Loucy (cell line): ENCODE measurements at regions not wholly inside any gene's neighbourhood (a gene's known extent, or its start where the extent isn't known, plus 50 kb on each side); places are given as distances from the start of the nearest gene placed in this dataset.

Experiments used
- H2AFZ ChIP-seq: fragments of 200-600 bp; sonication (generic); 2 replicates; pipeline ENCODE4 v1.6.0; 2016; ENCODE audit warnings: antibody characterized with exemption, mild to moderate bottlenecking, low read length, moderate library complexity
- H3F3A ChIP-seq: fragments of 200-600 bp; 2 replicates; pipeline ENCODE4 v1.6.0; 2016; ENCODE audit warnings: antibody characterized with exemption, low read depth, mild to moderate bottlenecking
- H3K27me3 ChIP-seq: fragments of 200-600 bp; sonication (generic); 2 replicates; pipeline ENCODE4 v1.6.1; 2014; ENCODE audit warnings: low read length, mild to moderate bottlenecking; ENCODE audit not compliant: insufficient read depth, poor library complexity, severe bottlenecking
- H3K36me3 ChIP-seq: fragments of 200-600 bp; sonication (generic); 2 replicates; pipeline ENCODE4 v1.6.1; 2016; ENCODE audit warnings: low read length; ENCODE audit not compliant: insufficient read depth
- H3K4me1 ChIP-seq: fragments of 200-600 bp; sonication (generic); 2 replicates; pipeline ENCODE4 v1.5.1; 2014; ENCODE audit warnings: low read length, mild to moderate bottlenecking; ENCODE audit not compliant: insufficient read depth, poor library complexity, severe bottlenecking
- H3K4me2 ChIP-seq: fragments of 200-600 bp; sonication (generic); 2 replicates; pipeline ENCODE4 v1.6.0; 2014; ENCODE audit warnings: antibody characterized with exemption, low read length, low read depth, mild to moderate bottlenecking; ENCODE audit not compliant: poor library complexity, severe bottlenecking
- H3K4me3 ChIP-seq: fragments of 200-600 bp; sonication (generic); 2 replicates; pipeline ENCODE4 v1.5.1; 2014; ENCODE audit warnings: low read length, mild to moderate bottlenecking, mixed read lengths; ENCODE audit not compliant: poor library complexity, severe bottlenecking
- H3K79me2 ChIP-seq: fragments of 200-600 bp; sonication (generic); 2 replicates; pipeline ENCODE4 v1.6.1; 2014; ENCODE audit warnings: low read length; ENCODE audit not compliant: insufficient read depth
- H3K9ac ChIP-seq: fragments of 200-600 bp; sonication (generic); 2 replicates; pipeline ENCODE4 v1.6.0; 2014; ENCODE audit warnings: mild to moderate bottlenecking, low read depth, low read length, moderate library complexity; ENCODE audit not compliant: poor library complexity, severe bottlenecking
- H3K9me2 ChIP-seq: fragments of 200-600 bp; sonication (generic); replicated peaks from 2 replicates; pipeline ENCODE4 v1.6.1; 2016; ENCODE audit warnings: low read depth, low read length, mixed read lengths
- H3K9me3 ChIP-seq: fragments of 200-600 bp; sonication (generic); 2 replicates; pipeline ENCODE4 v1.6.1; 2014; ENCODE audit warnings: mild to moderate bottlenecking, antibody characterized with exemption, low read length, low read depth; ENCODE audit not compliant: insufficient read depth
- H4K20me1 ChIP-seq: fragments of 200-600 bp; sonication (generic); 2 replicates; pipeline ENCODE4 v1.6.0; 2014; ENCODE audit warnings: antibody characterized with exemption, low read length, mild to moderate bottlenecking; ENCODE audit not compliant: insufficient read depth, poor library complexity, severe bottlenecking
- CTCF ChIP-seq: fragments of 200-600 bp; sonication (generic); conservative IDR thresholded peaks from 2 replicates; pipeline ENCODE4 v1.5.1; 2014; ENCODE audit warnings: mild to moderate bottlenecking, antibody characterized with exemption, low read length
- EZH2phosphoT487 ChIP-seq: fragments of 200-600 bp; IDR thresholded peaks from 2 replicates; pipeline ENCODE4 v1.6.1; 2018; ENCODE audit warnings: antibody characterized with exemption, mild to moderate bottlenecking, moderate library complexity, borderline replicate concordance

GRCh38 chr4:108391701-108392455, 223.1 kb upstream of the LEF1 start:
- Histone ChIP-seq H4K20me1 (no peaks in the 10 kb centered on the region), H3K36me3 (no peaks in the 10 kb centered on the region), H3F3A (no peaks in the 10 kb centered on the region), H3K4me2 (no peak overlapping the region), H3K4me3 (no peak overlapping the region), H3K9me3 (no peaks in the 10 kb centered on the region), H3K9me2 (no peaks in the 10 kb centered on the region), H2AFZ (0 out of 2 replicates have a peak overlapping the region, but pooled peaks have one; percentile 0), H3K27me3 (no peaks in the 10 kb centered on the region), H3K79me2 (no peaks in the 10 kb centered on the region), H3K9ac (no peak overlapping the region), H3K4me1 (peaks cover 57% of the 10 kb centered on the region)
- TF ChIP-seq CTCF = no peak

- Histone ChIP-seq H3K9me2 (no peaks in the 10 kb centered on the region), H3K9ac (peak overlapping the region; percentile 21), H4K20me1 (no peaks in the 10 kb centered on the region), H3F3A (no peaks in the 10 kb centered on the region; the same call in 1 of the 2 replicates), H3K27me3 (no peaks in the 10 kb centered on the region), H3K9me3 (0 out of 2 replicates have a peak, but pooled peaks cover 4% of the 10 kb centered on the region), H3K4me2 (no peak overlapping the region), H2AFZ (no peak overlapping the region; the same call in 1 of the 2 replicates), H3K4me3 (no peak overlapping the region), H3K4me1 (peaks cover 56% of the 10 kb centered on the region), H3K36me3 (no peaks in the 10 kb centered on the region), H3K79me2 (no peaks in the 10 kb centered on the region)
- TF ChIP-seq EZH2phosphoT487 (no peak), CTCF (no peak)
These were observed 216.3 kb upstream of the LEF1 start for GRCh38 chr4:108385076-108385475.

- Histone ChIP-seq H3K27me3 (no peaks in the 10 kb centered on the region), H3K9me3 (0 out of 2 replicates have a peak, but pooled peaks cover 5% of the 10 kb centered on the region), H3K9ac (peak overlapping the region; percentile 21), H3K79me2 (no peaks in the 10 kb centered on the region), H3K36me3 (no peaks in the 10 kb centered on the region), H4K20me1 (no peaks in the 10 kb centered on the region), H3K4me3 (no peak overlapping the region), H2AFZ (peak overlapping the region; percentile 71; the same call in 1 of the 2 replicates), H3K4me2 (no peak overlapping the region), H3K4me1 (peaks cover 58% of the 10 kb centered on the region), H3F3A (no peaks in the 10 kb centered on the region; the same call in 1 of the 2 replicates), H3K9me2 (no peaks in the 10 kb centered on the region)
- no peak for TF ChIP-seq EZH2phosphoT487
- no peak for TF ChIP-seq CTCF
These were observed 215.8 kb upstream of the LEF1 start for GRCh38 chr4:108384544-108384943.
